ENCODE measurements at regions not wholly inside any gene's neighbourhood (a gene's known extent, or its start where the extent isn't known, plus 50 kb on each side); places are given as distances from the start of the nearest gene placed in this dataset.

DNA sequence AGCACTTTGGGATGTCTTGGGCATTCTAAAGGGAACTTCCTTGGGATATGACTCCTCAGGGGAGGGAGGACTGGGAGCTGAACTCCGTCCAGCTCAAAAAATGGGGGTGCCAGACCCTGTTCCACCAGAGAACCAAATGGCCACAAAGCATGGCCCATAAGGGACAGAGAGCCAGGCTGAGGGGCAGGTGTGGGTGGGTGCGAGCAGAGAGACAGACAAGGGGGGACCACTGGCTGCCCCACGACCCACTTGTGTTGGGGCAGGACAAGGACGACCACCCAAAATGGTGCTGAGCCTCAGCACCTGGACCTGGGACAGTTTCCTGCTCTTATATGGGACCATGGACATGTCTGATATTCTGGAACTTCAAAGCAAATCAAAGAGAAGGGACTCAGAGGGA, 148.2 kb upstream of the MLN start:
- TF ChIP-seq, protein P1, sequence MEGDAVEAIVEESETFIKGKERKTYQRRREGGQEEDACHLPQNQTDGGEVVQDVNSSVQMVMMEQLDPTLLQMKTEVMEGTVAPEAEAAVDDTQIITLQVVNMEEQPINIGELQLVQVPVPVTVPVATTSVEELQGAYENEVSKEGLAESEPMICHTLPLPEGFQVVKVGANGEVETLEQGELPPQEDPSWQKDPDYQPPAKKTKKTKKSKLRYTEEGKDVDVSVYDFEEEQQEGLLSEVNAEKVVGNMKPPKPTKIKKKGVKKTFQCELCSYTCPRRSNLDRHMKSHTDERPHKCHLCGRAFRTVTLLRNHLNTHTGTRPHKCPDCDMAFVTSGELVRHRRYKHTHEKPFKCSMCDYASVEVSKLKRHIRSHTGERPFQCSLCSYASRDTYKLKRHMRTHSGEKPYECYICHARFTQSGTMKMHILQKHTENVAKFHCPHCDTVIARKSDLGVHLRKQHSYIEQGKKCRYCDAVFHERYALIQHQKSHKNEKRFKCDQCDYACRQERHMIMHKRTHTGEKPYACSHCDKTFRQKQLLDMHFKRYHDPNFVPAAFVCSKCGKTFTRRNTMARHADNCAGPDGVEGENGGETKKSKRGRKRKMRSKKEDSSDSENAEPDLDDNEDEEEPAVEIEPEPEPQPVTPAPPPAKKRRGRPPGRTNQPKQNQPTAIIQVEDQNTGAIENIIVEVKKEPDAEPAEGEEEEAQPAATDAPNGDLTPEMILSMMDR (IDR thresholded peaks at IDR 0.05; ENCODE audit: low read depth, low read length) = no peak
- CTCF ChIA-PET = no interaction called here
- H3K27ac ChIP-seq (ENCODE audit: low read depth, low read length) = no peak overlapping the region
- POLR2A ChIA-PET = no interaction called here
- peaks cover 26% of the 10 kb centered on the region for H3K27me3 ChIP-seq (ENCODE audit: control insufficient read depth, insufficient read depth, low read length)
- DNase-seq (ENCODE audit: low read depth, low spot score) = no peak
- H3K9me3 ChIP-seq (ENCODE audit: control insufficient read depth, insufficient read depth, low read length) = no peaks in the 10 kb centered on the region
- no peak overlapping the region for H3K4me3 ChIP-seq (ENCODE audit: low read depth, low read length)

DNA sequence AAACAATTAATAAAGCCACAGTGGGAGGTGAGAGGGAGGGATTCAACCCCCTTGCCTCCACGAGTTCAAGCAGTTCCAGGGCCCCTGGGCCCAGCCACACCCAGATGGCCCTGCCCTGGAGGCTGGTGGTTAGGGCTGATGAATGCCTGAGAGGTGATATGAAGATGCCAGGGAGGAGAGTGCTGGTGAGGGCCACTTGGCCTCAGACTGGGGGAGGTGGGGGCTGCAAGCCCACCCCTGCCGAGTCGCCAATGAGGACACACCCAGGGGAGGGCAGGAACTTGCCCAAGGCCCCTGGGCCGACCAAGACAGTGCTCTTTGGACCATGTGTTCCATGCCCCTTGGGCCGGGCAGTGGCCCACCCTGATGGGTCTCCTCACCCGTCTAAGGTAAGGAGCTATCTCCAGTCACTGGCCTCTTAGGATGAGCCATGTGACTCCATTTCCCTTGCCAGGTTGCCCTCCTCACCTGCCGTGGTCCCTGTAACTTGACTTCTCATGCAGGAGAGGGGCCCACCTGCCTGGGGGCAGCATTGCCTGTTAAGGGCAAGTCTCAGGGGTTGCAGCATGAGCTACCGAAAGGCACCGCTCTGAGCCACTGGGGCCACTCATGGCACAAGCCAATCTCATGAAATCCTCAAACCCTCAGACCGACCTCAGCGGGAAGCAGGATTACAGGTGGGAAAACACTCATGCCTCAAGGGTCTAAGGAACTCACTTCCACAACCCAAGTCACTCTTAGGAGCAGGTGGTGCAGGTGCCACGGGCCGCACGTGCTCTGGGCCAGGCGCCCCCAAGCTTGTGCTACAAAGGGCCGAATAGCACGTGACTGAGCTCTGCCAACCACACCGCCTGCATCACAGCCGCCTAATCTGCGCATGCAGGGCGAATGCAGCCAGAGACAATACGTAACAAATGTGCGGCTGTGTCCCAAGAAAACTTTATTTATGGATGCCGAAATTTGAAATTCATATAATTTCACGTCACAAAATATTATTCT, 147.4 kb upstream of the MLN start:
- DNase-seq (ENCODE audit: low read depth, low spot score) = no peak
- no peak overlapping the region for H3K27ac ChIP-seq (ENCODE audit: low read depth, low read length)
- H3K4me3 ChIP-seq (ENCODE audit: low read depth, low read length) = no peak overlapping the region
- peaks cover 26% of the 10 kb centered on the region for H3K27me3 ChIP-seq (ENCODE audit: control insufficient read depth, insufficient read depth, low read length)
- TF ChIP-seq, protein P1 (IDR thresholded peaks at IDR 0.05; ENCODE audit: low read depth, low read length) = no peak
- CTCF ChIA-PET = no interaction called here
- no peaks in the 10 kb centered on the region for H3K9me3 ChIP-seq (ENCODE audit: control insufficient read depth, insufficient read depth, low read length)
- POLR2A ChIA-PET = no interaction called here

DNA sequence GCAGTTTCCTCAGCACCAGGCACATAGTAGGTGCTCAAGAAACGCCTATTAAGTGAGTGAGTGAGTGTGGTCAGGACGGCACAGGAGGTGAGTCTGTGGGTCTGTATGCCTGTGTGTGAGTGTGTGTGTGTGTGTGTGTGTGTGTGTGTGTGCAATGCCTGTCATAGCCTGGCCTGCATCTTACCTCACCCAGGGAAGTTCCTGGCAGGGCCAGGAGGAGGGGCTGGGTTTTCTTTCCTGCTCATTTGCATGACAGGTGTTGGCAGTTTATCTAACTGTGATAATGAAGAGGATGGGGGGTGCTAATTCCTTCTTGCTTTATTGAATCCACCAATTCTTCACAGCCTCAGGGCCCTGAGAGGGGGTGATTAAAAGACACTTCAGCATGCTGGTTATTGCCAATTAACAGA, 146.7 kb upstream of the MLN start:
- Histone ChIP-seq H3K27me3 (ENCODE audit: control insufficient read depth, insufficient read depth, low read length) (peaks cover 30% of the 10 kb centered on the region), H3K4me3 (ENCODE audit: low read depth, low read length) (no peak overlapping the region), H3K27ac (ENCODE audit: low read depth, low read length) (no peak overlapping the region), H3K9me3 (ENCODE audit: control insufficient read depth, insufficient read depth, low read length) (no peaks in the 10 kb centered on the region)
- ChIA-PET POLR2A (no interaction called here), CTCF (no interaction called here)
- DNase-seq (ENCODE audit: low read depth, low spot score) = no peak
- TF ChIP-seq, protein P1 (IDR thresholded peaks at IDR 0.05; ENCODE audit: low read depth, low read length) = no peak

DNA sequence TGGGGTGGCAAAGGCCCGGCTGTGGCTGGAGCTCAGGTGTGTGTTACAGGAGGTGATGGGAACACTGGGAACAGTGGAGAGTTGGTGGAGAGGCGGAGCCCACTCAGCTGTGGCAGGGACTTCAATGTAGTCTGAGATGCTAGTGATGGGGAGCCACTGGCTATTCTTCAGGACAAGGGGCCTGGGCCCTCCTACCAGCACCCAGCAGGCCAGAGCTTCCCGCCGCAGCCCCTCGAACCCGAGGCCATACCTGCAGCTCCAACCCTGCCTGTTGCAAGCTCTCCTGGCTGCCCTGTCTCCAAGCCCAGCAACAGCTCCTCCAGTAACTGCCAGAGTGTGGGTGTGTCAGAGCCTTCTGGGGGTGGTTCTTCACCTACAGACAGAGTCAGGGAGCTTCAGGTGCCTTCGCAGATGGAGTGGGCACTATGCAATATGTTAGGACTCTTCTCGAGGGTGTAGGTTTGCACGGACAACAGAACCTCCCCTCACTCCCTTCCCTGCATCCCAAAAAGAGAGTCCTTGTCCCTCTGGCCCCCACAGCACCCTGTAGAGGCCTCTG, 146.2 kb upstream of the MLN start:
- ChIA-PET POLR2A (no interaction called here), CTCF (no interaction called here)
- no peak for DNase-seq (ENCODE audit: low read depth, low spot score)
- Histone ChIP-seq H3K9me3 (ENCODE audit: control insufficient read depth, insufficient read depth, low read length) (no peaks in the 10 kb centered on the region; the same call in 1 of the 2 replicates), H3K27me3 (ENCODE audit: control insufficient read depth, insufficient read depth, low read length) (peaks cover 26% of the 10 kb centered on the region), H3K4me3 (ENCODE audit: low read depth, low read length) (no peak overlapping the region), H3K27ac (ENCODE audit: low read depth, low read length) (no peak overlapping the region)
- TF ChIP-seq, protein P1 (IDR thresholded peaks at IDR 0.05; ENCODE audit: low read depth, low read length) = no peak

DNA sequence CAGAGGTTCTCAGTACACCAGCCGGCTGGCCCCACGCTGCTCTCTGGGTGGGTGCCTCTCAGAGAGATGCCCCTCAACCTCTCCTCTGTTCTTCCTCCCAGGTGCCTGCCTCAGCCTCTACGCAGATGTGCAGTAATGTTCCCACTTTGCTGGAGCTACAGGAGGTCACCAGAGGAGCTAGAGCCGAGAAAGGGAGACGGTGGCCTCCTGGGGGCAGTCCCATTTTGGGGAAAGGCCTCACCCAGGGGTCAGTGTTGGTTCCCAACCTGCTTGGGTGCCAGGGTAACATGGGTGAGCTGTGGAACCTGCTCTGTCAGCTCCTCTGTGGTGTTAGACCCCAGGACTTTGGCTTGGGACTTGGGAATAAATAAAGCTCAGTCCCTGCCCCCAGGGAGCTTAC, 145.3 kb upstream of the MLN start:
- CTCF ChIA-PET = no interaction called here
- DNase-seq (ENCODE audit: low read depth, low spot score) = no peak
- Histone ChIP-seq H3K9me3 (ENCODE audit: control insufficient read depth, insufficient read depth, low read length) (no peaks in the 10 kb centered on the region; the same call in 1 of the 2 replicates), H3K27me3 (ENCODE audit: control insufficient read depth, insufficient read depth, low read length) (peaks cover 29% of the 10 kb centered on the region), H3K4me3 (ENCODE audit: low read depth, low read length) (no peak overlapping the region), H3K27ac (ENCODE audit: low read depth, low read length) (no peak overlapping the region)
- TF ChIP-seq, protein P1 (IDR thresholded peaks at IDR 0.05; ENCODE audit: low read depth, low read length) = no peak
- POLR2A ChIA-PET = no interaction called here
